ENCODE measurements at regions not wholly inside any gene's neighbourhood (a gene's known extent, or its start where the extent isn't known, plus 50 kb on each side); places are given as distances from the start of the nearest gene placed in this dataset.

DNA sequence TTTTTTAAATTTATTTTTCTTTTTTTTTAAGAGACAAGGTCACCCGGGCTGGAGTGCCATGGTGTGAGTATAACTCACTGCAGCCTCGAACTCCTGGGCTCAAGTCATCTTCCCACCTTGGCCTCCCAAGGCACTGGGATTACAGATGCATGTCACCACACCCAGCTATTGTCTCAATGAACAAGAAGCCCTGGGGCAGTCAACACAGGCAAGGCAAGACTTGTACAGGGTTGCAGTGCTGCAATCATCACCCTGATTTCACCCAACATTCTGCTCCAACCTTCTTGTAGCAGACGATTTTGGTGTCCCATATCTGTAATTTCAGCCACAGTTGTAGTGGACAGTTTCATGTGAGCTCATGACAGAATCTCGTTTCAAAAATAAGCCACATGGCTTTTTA lies 205.8 kb upstream of the KIF2A start:
- TF ChIP-seq, protein P1, sequence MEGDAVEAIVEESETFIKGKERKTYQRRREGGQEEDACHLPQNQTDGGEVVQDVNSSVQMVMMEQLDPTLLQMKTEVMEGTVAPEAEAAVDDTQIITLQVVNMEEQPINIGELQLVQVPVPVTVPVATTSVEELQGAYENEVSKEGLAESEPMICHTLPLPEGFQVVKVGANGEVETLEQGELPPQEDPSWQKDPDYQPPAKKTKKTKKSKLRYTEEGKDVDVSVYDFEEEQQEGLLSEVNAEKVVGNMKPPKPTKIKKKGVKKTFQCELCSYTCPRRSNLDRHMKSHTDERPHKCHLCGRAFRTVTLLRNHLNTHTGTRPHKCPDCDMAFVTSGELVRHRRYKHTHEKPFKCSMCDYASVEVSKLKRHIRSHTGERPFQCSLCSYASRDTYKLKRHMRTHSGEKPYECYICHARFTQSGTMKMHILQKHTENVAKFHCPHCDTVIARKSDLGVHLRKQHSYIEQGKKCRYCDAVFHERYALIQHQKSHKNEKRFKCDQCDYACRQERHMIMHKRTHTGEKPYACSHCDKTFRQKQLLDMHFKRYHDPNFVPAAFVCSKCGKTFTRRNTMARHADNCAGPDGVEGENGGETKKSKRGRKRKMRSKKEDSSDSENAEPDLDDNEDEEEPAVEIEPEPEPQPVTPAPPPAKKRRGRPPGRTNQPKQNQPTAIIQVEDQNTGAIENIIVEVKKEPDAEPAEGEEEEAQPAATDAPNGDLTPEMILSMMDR (IDR thresholded peaks at IDR 0.05; ENCODE audit: low read depth, low read length): no peak
- TF ChIP-seq MAX (IDR thresholded peaks at IDR 0.05; ENCODE audit: low read depth, low read length) (no peak), POLR2A (IDR thresholded peaks at IDR 0.05; ENCODE audit: extremely low read depth, insufficient read length) (no peak)

All from NB4 (cell line).